ENCODE measurements at regions not wholly inside any gene's neighbourhood (a gene's known extent, or its start where the extent isn't known, plus 50 kb on each side); places are given as distances from the start of the nearest gene placed in this dataset.

- no peak overlapping the region for H2AFZ ChIP-seq (ENCODE audit: low read depth)
- no peaks in the 10 kb centered on the region for H4K20me1 ChIP-seq (ENCODE audit: insufficient read depth)
- no peak for TF ChIP-seq CTCF (conservative IDR thresholded peaks at IDR 0.05; ENCODE audit: low read depth, low read length)
- no peak overlapping the region for H3K27ac ChIP-seq
- no peaks in the 10 kb centered on the region for H3K36me3 ChIP-seq (ENCODE audit: insufficient read depth)
- H3K4me2 ChIP-seq, result no peak overlapping the region
- no peak overlapping the region for H3K9ac ChIP-seq
- no peaks in the 10 kb centered on the region for H3K4me1 ChIP-seq (ENCODE audit: low read depth, poor library complexity, severe bottlenecking)
- H3K27me3 ChIP-seq (ENCODE audit: insufficient read depth, low read depth), result no peaks in the 10 kb centered on the region
- H3K4me3 ChIP-seq (IDR thresholded peaks at IDR 0.05; ENCODE audit: insufficient read depth, low read depth, low read length), result no peak overlapping the region
- no peaks in the 10 kb centered on the region for H3K79me2 ChIP-seq (ENCODE audit: insufficient read depth, low read depth)
Observed at GRCh38 chr1:229110986-229111385, 159.9 kb upstream of the RAB4A start.

GRCh38 chr1:229111703-229112319 is 159.1 kb upstream of the RAB4A start:
- Histone ChIP-seq H3K36me3 (ENCODE audit: insufficient read depth) (no peaks in the 10 kb centered on the region), H3K79me2 (ENCODE audit: insufficient read depth, low read depth) (no peaks in the 10 kb centered on the region), H3K9ac (no peak overlapping the region), H3K4me3 (IDR thresholded peaks at IDR 0.05; ENCODE audit: insufficient read depth, low read depth, low read length) (no peak overlapping the region), H3K27me3 (ENCODE audit: insufficient read depth, low read depth) (no peaks in the 10 kb centered on the region), H3K4me1 (ENCODE audit: low read depth, poor library complexity, severe bottlenecking) (no peaks in the 10 kb centered on the region), H4K20me1 (ENCODE audit: insufficient read depth) (no peaks in the 10 kb centered on the region), H2AFZ (ENCODE audit: low read depth) (no peak overlapping the region), H3K27ac (no peak overlapping the region), H3K4me2 (no peak overlapping the region)
- no peak for TF ChIP-seq CTCF (conservative IDR thresholded peaks at IDR 0.05; ENCODE audit: low read depth, low read length)

- Histone ChIP-seq H3K79me2 (ENCODE audit: insufficient read depth, low read depth) (no peaks in the 10 kb centered on the region), H3K9ac (no peak overlapping the region), H3K27ac (no peak overlapping the region), H2AFZ (ENCODE audit: low read depth) (no peak overlapping the region), H3K4me2 (no peak overlapping the region), H3K4me3 (IDR thresholded peaks at IDR 0.05; ENCODE audit: insufficient read depth, low read depth, low read length) (no peak overlapping the region), H3K27me3 (ENCODE audit: insufficient read depth, low read depth) (no peaks in the 10 kb centered on the region), H4K20me1 (ENCODE audit: insufficient read depth) (no peaks in the 10 kb centered on the region), H3K4me1 (ENCODE audit: low read depth, poor library complexity, severe bottlenecking) (no peaks in the 10 kb centered on the region), H3K36me3 (ENCODE audit: insufficient read depth) (no peaks in the 10 kb centered on the region)
- no peak for TF ChIP-seq CTCF (conservative IDR thresholded peaks at IDR 0.05; ENCODE audit: low read depth, low read length)
Observed at GRCh38 chr1:229112832-229113548, 157.9 kb upstream of the RAB4A start.

GRCh38 chr1:229114315-229114714 is 156.6 kb upstream of the RAB4A start:
- no peak overlapping the region for H3K4me3 ChIP-seq (IDR thresholded peaks at IDR 0.05; ENCODE audit: insufficient read depth, low read depth, low read length)
- H3K9ac ChIP-seq, result no peak overlapping the region
- H3K27ac ChIP-seq, result no peak overlapping the region
- H3K4me1 ChIP-seq (ENCODE audit: low read depth, poor library complexity, severe bottlenecking), result no peaks in the 10 kb centered on the region
- no peaks in the 10 kb centered on the region for H3K36me3 ChIP-seq (ENCODE audit: insufficient read depth)
- H2AFZ ChIP-seq (ENCODE audit: low read depth), result no peak overlapping the region
- no peaks in the 10 kb centered on the region for H3K79me2 ChIP-seq (ENCODE audit: insufficient read depth, low read depth)
- no peak for TF ChIP-seq CTCF (conservative IDR thresholded peaks at IDR 0.05; ENCODE audit: low read depth, low read length)
- H3K4me2 ChIP-seq, result no peak overlapping the region
- no peaks in the 10 kb centered on the region for H3K27me3 ChIP-seq (ENCODE audit: insufficient read depth, low read depth)
- no peaks in the 10 kb centered on the region for H4K20me1 ChIP-seq (ENCODE audit: insufficient read depth)
